WERI-Rb-1 (cell line): ENCODE measurements at regions not wholly inside any gene's neighbourhood (a gene's known extent, or its start where the extent isn't known, plus 50 kb on each side); places are given as distances from the start of the nearest gene placed in this dataset.

Experiments used
- DNase-seq: peaks from one replicate; pipeline ENCODE4 v3.0.0-alpha.2; 2020
- H3K27ac ChIP-seq: fragments of 250-450 bp; sonication (Bioruptor Pico); 2 replicates; pipeline ENCODE4 v1.5.1; 2020; ENCODE audit warnings: mild to moderate bottlenecking, moderate library complexity
- H3K27me3 ChIP-seq: fragments of 250-450 bp; sonication (Bioruptor Pico); 2 replicates; pipeline ENCODE4 v1.5.1; 2021; ENCODE audit warnings: mild to moderate bottlenecking, low read depth, moderate library complexity; ENCODE audit not compliant: insufficient read depth, severe bottlenecking
- H3K36me3 ChIP-seq: fragments of 250-450 bp; sonication (Bioruptor Pico); 2 replicates; pipeline ENCODE4 v1.5.1; 2020; ENCODE audit warnings: mild to moderate bottlenecking, moderate library complexity
- H3K4me3 ChIP-seq: 2 replicates; pipeline ENCODE4 v1.5.1; 2011; ENCODE audit warnings: low read depth, mild to moderate bottlenecking, control low read depth, low read length
- H3K9me3 ChIP-seq: fragments of 250-450 bp; sonication (Bioruptor Pico); 2 replicates; pipeline ENCODE4 v1.5.1; 2021; ENCODE audit warnings: mild to moderate bottlenecking, moderate library complexity; ENCODE audit not compliant: severe bottlenecking
- TF ChIP-seq, protein P1 (sequence below): IDR thresholded peaks from 2 replicates; pipeline ENCODE4 v1.5.1; 2011; ENCODE audit warnings: low read depth, mild to moderate bottlenecking, control low read depth, inconsistent platforms, low read length

- peak overlapping the region; percentile 44 for H3K27ac ChIP-seq
- TF ChIP-seq, protein P1, sequence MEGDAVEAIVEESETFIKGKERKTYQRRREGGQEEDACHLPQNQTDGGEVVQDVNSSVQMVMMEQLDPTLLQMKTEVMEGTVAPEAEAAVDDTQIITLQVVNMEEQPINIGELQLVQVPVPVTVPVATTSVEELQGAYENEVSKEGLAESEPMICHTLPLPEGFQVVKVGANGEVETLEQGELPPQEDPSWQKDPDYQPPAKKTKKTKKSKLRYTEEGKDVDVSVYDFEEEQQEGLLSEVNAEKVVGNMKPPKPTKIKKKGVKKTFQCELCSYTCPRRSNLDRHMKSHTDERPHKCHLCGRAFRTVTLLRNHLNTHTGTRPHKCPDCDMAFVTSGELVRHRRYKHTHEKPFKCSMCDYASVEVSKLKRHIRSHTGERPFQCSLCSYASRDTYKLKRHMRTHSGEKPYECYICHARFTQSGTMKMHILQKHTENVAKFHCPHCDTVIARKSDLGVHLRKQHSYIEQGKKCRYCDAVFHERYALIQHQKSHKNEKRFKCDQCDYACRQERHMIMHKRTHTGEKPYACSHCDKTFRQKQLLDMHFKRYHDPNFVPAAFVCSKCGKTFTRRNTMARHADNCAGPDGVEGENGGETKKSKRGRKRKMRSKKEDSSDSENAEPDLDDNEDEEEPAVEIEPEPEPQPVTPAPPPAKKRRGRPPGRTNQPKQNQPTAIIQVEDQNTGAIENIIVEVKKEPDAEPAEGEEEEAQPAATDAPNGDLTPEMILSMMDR, result no peak
- no peaks in the 10 kb centered on the region for H3K36me3 ChIP-seq
- H3K9me3 ChIP-seq, result peaks cover 14% of the 10 kb centered on the region
- H3K4me3 ChIP-seq, result no peak overlapping the region
- H3K27me3 ChIP-seq, result no peaks in the 10 kb centered on the region
- DNase-seq, result peak; percentile 54
Observed at GRCh38 chr18:78123926-78124797, 855.5 kb upstream of the SALL3 start.

DNA sequence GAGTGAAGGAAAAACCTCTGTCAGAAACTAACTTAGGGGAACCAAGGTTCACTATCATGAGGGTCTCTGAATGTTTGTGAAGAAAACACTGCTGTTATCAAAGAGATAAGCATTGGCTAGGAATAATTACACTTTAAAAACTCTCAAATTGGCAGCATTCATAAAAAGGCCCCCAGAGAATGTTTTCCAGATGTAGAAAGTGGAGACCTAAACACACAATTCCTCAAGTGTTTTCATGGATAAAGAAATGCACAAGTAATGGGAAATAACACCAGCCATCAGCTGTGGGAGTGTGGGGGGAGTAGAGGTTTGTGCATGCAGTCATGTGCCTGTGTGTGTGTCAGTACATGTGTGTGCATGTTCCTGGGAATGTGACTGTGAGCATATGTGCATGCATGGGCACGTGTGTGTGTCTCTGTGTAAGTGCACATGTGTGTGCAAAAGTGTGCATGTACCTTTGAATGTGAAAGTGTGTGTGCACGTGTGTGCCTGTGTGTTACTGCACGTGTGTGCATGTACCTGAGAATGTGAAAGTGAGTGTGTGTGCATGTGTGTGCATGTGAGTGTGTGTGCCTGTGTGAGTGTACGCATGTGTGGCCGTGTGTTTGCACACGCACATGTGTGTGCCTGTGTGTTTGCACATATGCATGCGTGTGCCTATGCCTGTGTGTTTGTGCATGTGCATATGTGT lies 854.3 kb upstream of the SALL3 start:
- H3K27me3 ChIP-seq, result no peaks in the 10 kb centered on the region
- TF ChIP-seq, protein P1, result no peak
- peak overlapping the region; percentile 44 for H3K27ac ChIP-seq
- no peak for DNase-seq
- H3K4me3 ChIP-seq, result no peak overlapping the region
- H3K9me3 ChIP-seq, result peaks cover 9% of the 10 kb centered on the region
- H3K36me3 ChIP-seq, result no peaks in the 10 kb centered on the region

GRCh38 chr18:78126106-78126505 lies 853.5 kb upstream of the SALL3 start:
- peaks cover 6% of the 10 kb centered on the region for H3K9me3 ChIP-seq
- no peak for DNase-seq
- H3K27me3 ChIP-seq, result no peaks in the 10 kb centered on the region
- no peak overlapping the region for H3K4me3 ChIP-seq
- TF ChIP-seq, protein P1, result no peak
- H3K27ac ChIP-seq, result no peak overlapping the region
- no peaks in the 10 kb centered on the region for H3K36me3 ChIP-seq

DNA sequence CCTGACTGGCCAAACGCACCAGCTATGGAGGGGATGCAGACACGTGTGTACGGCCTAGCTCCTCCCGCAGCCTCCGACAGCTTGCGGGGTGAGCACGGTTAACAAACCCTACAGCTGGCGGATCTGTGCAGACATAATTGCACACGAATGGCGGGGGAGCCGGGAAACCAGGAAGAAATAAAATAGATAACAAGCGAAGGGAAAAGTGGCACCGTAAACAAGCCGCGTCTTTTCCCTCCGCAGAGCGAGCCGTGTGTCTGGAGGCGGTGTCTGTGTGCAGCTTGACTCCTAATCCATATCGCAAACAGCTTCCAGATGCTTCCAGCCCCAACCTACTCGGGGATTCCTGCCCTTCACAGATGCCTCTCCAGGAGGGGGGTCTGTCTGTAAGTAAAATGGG lies 853.1 kb upstream of the SALL3 start:
- H3K36me3 ChIP-seq, result no peaks in the 10 kb centered on the region
- H3K4me3 ChIP-seq, result no peak overlapping the region
- H3K27ac ChIP-seq, result no peak overlapping the region
- H3K9me3 ChIP-seq, result peaks cover 6% of the 10 kb centered on the region
- TF ChIP-seq, protein P1, result no peak
- DNase-seq, result no peak
- H3K27me3 ChIP-seq, result no peaks in the 10 kb centered on the region

DNA sequence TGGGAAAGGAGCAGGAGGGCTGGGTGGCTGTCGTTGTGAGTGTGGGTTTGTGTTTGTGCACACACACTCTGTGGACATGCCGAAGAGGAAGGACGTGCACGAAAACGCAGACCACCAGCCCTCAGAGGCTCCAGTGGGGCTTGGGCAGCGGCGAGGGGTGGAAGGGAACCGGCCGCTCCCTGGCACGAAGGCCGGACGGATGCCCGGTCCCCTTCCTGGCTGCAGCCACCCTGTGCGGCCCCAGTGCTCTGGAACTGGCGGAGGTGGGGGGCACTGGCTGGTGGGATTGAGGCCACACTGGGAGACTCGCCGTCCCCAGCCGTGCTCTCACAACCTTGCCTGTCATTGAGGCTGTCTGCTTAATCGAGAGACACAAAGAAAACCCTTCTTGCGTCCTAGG lies 852.6 kb upstream of the SALL3 start:
- DNase-seq, result no peak
- H3K36me3 ChIP-seq, result no peaks in the 10 kb centered on the region
- no peaks in the 10 kb centered on the region for H3K27me3 ChIP-seq
- H3K27ac ChIP-seq, result no peak overlapping the region
- peaks cover 6% of the 10 kb centered on the region for H3K9me3 ChIP-seq
- TF ChIP-seq, protein P1, result no peak
- H3K4me3 ChIP-seq, result no peak overlapping the region
